HG02678 (cell line): ENCODE measurements at regions not wholly inside any gene's neighbourhood (a gene's known extent, or its start where the extent isn't known, plus 50 kb on each side); places are given as distances from the start of the nearest gene placed in this dataset.

Source experiments
- ATAC-seq: cut with Tn5 transposase; IDR thresholded peaks from one replicate; pipeline ENCODE4 v1.9.1; 2021; ENCODE audit warnings: mild to moderate bottlenecking, moderate library complexity; ENCODE audit not compliant: unreplicated experiment

DNA sequence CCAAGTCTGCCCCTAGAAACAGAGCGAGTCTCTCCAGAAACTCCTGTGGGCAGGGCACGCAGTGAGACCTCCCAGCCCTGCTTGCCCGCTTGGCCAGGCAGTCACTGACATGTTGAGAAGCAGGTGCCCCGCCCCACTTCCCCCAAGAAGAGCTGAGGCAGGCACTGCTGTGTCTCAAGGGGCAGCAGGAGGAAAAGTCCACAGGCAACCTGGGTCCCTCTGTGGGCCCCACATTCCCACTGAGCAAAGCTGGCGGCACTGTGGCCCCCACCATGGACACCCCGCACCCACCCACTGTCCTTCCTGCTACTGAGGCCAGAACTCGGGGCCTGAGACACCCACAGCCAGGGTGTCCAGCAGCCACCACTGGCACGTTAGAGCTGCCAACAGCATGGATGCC lies 137.3 kb upstream of the NKX1-1 start:
- no peak for ATAC-seq

DNA sequence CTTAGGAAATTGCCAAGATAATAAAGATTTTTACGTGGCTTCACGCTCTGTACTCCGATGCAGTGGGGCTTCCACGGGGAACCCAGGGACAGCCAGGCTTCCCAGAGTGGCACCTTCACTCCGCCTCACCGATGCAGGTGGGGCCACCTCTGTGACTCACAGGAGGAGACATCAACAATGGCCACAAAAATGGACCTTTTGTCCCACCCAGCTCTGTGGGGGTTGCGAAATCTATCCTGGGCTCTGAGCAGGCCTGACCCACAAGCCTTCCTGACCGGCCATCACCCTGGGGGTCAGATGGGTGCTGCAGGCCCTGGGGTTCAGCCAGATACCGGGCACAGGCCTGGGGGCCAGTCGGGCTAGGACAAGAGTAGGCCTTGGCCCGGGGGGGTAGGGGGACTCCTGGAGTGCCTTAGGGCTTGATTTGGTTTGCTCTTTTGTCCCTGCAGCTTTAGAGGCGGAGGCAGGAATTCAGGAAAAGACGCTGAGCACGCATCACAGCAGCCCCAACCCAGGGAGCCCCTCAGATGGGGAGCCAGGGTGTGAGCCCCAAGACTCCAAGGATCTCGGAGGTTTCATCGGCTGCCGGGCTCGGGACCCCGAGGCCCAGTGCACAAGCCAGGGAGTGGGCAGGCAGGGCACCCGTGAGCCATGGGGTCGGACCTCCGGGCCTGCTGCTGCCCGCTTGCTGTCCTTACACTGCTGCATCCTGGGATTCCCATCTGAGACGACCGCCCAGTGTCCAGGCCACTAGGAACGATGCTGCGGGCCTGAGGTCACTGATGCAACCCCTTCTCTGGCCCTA lies 136.5 kb upstream of the NKX1-1 start:
- no peak for ATAC-seq

DNA sequence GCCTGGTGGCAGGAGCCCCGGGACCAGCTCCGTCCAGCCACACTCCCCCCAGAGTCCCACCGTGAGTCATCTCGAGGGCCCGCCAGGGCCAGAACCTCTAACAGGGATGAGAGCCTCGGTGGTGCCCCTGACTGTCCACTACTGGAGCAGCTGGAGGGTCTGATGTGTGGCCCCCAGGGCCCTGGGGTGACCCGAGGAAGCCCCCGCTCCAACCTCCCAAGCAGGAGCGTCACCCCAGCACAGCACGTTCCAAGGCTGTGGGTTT lies 135.9 kb upstream of the NKX1-1 start:
- ATAC-seq: no peak

DNA sequence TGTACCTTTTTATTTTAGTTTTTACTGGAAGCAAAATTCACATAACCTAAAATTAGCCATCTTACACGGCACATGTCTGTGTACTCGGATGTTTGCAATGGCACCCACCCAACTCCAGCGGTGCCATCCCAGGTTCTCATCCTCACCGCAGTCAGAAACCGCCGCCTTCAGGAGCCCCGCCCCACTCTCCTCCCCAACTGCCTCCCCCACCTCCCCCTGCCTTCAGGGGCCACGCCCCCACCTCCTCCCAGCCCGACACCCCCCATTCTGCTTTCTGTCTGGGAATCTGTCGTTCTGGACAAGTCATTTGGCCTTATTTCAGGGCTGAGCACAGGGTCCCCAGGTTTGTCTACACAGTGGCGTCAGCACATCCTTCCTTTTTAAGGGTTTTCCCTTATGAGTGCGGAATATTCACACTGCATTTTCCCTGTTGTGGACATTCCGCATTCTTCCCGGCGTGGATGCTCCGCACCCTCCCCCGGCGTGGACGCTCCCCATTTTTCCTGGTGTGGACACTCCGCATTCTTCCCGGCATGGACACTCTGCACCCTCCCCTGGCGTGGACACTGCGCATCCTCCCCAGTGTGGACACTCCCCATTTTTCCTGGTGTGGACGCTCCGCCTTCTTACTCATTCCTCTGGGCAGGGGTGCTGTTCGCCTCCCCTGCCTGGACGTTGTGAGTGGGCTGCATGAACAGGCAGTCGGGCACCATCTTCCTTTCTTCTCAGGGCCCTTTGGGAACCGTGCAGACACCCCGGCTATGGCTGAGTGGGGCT lies 135.4 kb upstream of the NKX1-1 start:
- no peak for ATAC-seq

DNA sequence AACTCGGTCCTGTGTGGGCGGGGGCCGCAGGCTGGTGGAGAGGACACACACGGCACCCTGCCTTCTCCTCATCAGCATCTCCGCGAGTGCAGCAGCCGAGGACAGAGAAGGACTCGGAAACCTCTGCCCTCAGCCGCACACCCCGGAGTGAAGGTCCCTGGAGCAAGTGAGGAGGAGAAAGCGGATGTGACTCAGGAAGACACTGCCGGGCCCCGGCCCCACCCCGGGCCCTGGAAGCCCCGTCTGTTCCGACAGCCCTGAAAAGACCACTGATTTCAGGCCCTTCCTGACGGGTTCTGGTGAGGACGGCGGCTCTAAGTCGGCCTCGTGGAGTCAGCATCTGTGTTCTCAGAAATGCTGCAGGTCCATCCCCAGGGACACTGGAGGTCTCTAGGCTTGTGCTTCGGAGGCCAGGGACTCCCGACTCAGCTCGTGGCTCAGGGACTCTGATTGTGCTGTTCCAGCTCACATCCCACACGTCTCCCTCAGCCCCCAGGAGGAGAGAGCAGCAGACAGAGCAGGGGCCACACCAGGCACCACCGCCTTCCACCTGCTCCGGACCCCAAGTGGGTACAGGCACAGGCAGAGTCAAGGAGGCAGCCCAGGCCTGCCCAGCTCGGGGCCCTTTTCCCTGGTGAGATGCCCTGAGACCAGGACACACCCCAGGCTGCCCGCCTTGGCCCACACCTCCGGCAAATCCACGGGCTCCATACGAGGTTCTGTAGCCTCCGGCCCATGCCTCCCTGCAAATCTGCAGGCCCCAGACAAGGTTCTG lies 134.5 kb upstream of the NKX1-1 start:
- ATAC-seq: no peak

DNA sequence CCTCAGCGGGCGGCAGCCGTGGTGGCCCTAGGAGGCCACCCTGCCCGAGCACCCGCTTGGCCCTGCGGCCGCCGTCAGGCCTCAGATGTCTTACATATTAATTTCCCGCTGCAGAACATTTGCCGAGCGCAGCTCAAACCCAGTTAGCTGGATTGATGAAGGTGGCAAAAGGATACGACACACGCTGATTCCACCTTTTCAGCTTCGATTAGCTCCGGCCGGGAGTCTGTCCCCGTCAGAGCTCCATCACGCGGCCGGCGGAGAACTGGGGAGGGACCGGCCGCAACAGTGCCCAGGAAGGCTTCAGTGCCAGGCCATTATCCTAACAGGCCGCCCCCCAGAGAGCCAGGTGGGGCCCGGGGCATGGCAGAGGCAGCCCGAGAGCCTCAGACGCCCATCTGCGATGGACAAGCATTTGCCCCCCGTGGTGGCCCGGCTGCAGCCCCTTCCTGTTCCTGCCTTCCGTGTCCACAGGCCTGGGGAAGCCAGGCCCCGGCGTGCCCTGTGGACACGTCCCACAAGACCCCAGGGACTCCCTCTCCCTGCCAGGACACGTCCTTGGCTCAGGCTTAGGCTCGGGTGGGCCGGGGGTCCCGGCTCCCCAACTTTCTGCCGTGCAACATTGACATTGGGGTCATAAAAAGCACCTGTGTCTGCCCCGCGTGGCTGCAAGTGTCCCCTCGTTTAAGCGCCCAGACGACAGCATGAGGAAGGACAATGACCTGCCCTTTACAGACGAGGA lies 133.8 kb upstream of the NKX1-1 start:
- no peak for ATAC-seq

DNA sequence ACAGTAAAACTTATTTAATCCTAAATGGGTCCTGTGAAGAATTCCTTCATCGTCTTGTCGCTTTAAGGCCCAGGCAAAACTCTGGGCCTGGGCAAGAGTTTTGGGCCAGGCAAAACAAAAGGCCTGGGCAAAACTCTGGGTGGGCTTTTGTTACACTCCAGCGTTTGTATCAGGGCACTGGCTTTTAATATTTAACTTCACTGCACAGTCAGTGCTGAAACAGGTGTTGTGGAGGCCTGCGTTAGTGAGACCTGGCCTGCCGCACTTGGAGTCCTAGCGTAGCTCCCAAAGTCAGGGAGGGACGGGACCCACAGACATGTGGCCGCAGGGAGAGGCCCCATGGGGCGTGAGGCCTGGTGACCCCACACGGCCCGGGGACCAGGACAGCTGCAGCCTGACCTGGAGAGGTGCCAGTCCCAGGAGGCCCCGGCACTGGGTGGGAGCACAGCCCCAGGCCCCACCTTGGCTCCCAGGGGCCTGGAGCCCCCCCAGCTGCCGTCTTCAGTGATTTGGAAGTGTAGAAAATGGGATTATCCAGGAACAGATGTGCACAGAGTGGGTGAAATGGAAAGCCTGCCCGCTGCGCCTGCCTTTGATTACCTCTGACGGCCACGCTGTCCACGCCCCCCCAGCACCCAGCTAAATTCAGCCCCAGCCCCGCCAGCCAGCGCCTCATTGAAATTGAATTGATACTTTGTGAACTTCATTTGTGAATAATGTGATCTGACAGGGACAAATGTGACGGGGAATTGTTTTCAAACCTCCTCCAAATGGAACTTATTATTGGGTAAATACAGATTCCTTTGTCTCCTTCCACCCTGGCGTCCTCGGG lies 132.9 kb upstream of the NKX1-1 start:
- no peak for ATAC-seq

DNA sequence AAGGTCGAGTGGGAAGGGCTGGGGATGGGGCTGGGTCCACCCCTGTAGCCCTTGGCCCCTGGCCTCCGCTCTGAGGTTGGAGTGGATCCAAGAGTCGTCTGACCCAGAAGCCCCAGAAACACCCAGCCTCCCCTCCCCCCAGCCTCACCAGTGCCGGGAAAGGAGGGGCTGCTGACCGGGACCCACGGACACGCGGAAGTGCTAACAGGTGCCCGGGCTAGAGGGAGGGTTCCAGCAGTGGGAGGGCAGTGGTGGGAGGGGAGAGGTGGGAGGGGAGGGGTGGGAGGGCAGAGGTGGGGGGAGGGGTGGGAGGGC lies 131.8 kb upstream of the NKX1-1 start:
- no peak for ATAC-seq

DNA sequence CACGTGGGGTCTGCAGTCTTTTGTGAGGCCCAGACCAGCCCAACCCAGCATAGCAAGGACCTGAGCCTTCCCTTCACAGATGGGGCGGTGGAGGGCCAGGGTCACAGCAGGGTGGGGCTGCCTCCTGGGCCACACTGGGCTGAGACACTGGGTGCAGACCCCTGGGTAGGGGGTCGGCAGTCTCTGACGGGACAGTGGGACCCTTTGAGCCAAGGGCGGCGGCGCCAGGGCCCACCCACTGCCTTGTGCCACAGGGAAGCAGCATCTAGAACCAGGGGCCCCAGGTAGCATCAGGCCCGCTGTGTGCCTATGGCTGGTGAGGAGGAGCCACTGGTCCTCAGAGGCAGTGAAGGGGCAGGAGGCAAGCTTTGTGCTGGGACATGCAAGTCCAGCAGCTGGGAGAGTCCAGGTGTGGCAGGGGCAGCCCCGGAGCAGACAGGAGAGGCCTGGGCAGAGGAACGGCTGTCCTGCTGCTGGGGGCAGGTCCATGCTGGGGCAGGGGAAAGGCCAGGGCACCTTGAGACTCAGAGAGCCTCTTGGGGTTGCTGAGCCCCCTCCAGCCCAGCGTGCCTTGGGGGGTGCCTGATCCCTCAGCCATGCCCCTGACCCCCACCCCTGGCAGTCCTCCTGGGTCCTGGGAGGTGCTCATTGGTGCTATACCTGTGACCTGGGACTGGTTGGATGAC lies 131.3 kb upstream of the NKX1-1 start:
- ATAC-seq: no peak

DNA sequence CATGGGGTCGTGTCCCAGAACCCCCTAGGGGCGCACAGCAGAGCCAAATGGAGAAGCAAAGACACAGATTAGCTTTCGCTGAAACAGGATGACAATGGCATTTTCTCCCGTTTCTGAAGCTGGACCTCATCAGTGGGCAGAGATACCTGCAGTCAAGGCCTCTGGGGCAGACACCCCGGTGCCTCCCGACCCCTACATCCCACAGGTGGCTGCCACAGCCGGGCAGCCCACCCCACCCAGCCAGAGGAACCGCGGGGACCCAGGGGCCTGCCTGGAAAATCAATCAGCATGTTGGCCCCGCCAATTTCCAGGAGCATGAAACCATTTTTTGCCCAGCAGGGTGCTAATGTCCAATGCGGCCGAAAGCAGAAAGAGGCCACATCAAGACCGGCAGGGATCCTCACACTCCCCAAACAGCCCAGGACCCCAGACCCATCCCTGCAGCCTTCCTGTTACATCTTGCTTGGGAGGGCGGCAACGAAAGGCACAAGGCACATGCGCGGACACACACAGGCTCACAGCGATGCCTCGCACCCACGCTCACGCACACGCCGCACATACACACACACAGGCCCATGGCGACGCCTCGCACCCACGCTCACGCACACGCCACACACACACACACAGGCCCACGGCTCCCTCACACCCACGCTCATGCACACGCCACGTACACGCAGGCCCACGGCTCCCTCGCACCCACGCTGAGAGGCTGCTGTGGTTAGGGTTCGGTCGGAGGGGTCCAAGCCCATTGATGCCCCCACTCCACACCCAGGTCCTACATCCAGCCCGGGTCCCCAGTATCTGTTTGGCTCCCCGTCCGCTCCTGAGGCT lies 130.6 kb upstream of the NKX1-1 start:
- ATAC-seq: no peak

DNA sequence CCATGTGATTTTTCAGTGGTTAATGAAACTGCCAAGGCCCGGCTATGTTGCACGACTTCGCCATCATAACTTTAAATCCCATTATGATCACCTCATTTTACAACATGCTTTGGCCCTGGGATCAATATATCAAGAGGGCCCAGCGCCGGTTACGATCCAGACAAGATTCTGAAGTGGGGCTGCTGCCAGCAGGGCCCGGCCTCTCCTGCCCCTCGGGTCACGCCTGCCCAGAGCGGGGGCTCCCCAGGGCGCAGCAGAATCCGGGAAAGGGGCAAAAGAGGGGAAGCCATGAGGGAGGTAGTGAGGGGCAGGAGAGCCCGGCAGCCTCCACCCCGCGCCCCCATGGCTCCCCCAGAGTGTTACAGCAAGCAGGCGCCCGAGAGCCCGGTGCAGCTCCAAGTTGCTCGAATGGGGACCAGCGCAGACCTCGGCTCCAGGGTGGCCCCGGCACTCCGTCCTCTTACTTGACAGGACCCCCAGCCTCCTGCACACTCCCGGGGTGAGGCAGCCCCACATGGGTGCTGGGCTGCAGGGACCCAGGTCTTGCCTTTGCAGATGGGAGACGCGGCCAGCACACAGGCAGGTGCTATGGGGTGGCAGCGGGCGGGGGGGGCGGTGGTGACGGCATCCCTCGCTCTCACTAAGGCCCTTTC lies 129.8 kb upstream of the NKX1-1 start:
- no peak for ATAC-seq

DNA sequence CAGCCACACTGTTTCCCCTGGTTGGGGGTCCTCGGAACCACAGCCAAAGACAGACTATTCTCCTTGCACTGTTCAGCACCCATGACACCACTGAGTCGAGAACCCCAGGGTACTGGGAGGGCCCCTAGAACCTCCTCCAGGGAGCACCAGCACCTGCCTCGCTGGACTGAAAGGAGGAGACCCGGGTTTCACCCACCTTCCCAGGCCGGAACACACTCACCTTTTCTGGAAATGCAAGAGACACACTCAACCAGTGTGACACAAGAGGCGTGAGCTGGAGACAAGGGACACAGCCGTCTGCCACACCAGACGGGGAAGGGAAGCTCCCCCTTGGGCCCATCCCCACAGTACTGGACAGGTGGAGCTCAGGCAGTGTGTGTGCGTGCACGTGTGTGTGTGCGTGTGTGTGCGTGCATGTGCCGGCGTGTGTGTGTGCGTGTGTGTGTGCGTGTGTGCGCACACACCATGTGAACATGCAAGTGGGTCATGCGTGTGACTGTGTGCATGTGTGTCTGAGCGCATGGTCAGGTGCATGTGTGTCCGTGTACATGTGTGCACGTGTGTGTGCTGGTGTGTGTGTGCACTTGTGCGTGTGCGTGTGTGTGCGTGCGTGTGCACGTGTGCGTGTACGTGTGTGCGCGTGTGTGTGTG lies 128.8 kb upstream of the NKX1-1 start:
- no peak for ATAC-seq

DNA sequence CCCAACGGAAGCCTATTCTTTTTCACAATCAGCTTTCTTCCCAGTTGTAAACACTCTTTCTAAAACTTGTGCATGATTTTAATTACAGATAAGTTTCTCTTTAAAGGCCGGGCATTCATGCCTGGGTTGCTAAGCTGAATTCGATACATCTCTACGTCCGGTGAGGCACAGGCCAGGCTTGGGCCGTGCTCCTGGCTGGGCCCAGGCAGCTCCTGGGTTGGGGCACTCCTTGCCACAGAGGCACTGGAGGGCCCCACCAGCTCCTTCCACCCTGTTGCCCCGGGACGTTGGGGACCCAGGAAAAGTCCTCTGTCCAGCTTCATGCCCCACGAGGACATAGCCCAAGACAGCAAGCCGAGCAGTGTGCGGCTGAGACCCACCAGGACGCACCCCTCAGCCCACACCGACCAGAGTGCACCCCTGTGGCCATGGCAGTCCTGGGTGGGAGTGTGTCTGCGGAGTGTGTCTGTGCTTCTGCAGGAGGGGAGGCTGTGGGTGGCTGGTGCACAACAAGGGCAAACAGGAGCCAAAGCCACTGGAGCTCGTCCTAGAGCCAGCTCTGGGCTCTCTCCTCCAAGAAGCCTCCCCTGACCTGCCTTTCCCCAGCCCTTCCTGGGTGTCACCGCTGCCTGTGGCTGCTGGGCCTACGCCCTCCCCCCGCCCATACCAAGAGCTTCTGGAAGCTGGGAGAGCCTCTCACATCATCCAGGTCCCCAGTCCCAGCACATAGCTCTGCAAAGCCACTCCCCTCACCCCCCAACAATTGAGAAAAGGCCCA lies 128.0 kb upstream of the NKX1-1 start:
- no peak for ATAC-seq

DNA sequence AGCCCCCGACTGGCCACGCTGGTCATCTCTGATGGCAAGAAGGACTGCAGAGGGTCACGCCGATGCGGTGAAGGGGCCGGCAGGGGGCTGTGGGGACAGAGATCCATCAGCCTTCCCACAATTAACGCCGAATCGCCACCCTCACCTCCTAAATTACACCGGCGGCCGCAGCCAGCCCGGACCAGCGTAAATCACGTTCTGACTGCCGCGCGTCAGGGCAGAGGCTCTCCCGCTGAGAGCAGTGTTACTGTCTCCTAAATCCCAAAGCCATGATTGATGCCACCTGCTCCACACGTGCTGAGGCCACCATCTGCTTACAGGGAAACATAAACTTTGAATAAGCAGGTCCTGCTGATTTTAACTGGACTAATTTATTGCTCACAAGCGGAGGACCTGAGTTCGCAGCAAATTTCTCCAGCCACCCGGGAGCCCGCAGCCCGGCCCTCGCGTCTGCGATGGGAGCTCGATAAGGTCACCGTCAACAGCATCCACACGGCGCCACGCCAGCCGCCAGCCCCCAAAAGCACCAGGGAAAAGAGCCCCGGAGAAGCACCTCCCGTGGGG lies 127.3 kb upstream of the NKX1-1 start:
- no peak for ATAC-seq

DNA sequence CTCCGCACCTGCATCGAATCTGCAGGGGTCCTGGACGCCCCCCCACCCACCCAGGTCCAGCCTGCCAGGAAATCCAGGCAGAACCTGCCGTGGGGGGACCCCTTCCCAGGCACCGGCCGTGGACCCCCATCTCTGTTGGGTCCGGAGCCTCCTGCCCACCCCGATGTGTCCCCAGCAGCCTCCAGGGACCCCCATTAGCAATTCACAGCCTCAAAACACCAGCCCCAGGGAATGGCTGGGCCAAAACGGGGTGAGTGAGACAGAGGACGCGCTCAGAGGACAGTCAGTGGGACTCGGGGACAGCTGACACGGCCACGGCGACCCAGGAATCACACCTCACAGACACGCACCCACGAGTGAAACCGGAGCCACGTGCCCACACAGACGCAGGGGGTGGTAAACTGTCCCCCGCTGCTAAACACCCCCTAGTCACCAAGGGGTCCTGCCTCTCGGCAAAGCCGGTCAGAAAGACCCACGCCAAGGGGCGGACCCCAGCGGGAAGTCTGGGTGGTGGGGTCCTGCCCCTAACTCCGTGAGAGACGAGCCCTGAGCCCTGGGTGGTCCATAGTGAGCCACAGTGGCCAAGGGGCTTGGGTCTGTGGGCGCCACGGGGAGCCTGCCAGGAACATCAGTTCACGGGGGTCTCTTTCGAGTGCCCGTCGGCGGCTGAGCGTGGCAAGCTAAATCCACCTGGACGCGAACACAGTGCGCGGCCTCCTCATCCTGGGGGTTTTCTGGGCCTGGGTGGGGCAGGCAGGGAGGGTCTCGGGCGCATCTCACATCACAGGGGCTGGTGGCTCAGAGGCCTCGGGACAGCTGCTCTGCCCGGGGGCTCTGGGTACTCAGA lies 126.5 kb upstream of the NKX1-1 start:
- no peak for ATAC-seq
